ENCODE measurements at regions not wholly inside any gene's neighbourhood (a gene's known extent, or its start where the extent isn't known, plus 50 kb on each side); places are given as distances from the start of the nearest gene placed in this dataset.

DNA sequence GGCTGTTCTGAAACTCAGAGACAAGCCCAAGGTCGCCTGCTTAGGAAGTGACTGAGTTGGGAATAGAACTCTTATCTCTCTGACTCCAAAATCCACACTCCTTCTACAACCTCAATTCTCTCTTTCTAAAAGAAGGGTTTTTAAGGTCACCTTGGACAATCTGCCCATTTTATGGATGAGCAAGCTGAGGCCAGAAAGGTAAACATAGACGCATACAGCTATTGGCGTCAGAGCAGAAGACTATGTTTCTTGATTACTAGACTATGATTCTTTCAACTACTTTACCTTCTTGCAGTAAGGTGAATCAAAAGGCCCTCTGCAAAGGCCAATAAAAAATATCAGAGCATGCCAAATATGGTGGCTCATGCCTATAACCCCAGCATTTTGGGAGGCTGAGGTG, 276.6 kb downstream of the CLIC5 start:
- DNase-seq, result no peak

DNA sequence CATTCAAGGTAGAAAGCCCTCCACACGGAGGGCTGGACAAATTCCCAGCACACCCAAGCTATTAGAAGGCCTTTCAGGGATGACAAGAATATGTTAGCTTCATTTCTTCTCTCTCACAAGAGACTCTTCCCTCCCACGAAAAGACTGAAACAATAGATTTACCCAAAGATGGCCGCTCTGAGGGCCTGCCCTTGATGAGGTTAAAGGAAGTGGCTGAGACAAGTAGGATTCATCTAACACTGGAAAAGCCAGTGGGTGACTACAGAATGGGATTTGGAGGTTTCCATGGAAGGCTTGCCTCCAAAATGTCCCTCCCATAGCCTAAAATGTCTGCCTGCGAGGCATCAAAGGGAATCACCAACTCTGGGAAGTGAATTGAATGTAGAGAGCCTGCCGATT, 277.6 kb downstream of the CLIC5 start:
- no peak for DNase-seq

DNA sequence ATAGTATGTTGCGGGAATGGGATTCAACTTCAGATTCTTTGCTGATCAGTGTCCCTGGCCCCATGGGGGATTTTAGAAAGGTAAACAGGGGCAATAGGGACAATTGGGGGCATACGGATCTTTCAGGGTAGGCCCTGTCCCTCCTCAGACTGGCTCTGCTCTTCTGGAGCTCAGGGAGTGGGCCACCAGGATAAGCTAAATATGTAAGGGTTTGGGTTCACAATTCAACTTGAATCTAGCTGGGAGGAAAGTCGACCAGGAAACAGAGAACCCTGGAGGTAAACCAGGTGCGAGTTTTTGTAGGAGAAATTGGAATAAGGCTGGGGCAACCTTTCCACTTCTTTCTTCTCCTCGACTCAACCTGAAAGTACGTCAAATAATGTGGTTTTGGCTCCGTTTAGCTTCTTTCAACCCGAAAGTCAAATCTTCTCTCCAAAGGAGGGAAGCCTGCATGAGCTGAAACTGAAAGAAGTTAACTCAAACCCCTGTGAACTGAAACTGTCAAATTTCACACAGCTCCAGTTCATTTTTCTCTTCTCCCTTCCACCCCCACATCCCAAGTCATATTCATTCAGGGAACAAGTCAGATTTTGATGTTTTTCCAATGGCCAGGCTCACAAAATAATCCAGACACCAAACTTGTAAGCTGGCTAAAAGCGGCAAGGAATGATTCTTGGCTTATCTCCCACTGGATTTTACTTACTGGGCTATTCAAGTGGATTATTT, 278.2 kb downstream of the CLIC5 start:
- DNase-seq, result no peak

DNA sequence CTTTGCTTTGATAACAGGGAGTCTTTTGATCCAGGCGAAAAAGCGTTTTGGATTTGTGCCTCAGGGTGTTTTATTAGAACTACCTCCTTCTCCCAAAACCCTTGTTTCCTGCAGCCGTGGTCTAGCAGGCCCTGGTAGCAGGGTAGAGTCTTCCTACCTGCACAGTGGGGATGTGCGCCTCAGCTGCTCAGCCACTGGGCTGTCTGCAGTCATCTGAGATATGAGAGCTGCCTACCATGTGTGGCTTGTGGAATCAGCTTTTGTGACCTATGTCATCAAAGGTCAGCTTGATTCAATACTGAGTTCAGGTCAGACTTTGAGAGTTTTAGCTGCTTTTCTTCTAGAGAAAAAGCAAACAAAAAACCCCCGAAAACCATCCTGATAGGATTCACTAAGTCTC, 279.5 kb downstream of the CLIC5 start:
- no peak for DNase-seq

DNA sequence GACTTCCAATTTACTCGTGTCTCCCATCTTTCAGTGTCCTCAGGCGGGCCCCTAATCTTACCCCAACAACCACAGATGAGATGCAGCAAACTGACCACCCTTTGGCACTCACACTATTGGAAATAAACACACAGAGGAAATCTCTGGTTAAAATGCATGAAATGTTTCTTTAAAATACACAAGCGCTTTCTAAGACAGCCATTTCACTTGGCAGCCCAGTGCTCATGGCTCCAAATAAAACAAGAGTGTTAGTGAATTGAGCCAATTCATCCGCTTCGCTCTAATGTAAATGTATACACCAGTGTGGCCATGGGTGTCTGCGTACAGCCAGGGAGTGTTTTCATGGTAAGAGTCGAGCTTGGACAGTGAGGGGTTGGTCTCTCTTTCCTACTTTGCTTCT, 282.9 kb downstream of the CLIC5 start:
- DNase-seq, result no peak

DNA sequence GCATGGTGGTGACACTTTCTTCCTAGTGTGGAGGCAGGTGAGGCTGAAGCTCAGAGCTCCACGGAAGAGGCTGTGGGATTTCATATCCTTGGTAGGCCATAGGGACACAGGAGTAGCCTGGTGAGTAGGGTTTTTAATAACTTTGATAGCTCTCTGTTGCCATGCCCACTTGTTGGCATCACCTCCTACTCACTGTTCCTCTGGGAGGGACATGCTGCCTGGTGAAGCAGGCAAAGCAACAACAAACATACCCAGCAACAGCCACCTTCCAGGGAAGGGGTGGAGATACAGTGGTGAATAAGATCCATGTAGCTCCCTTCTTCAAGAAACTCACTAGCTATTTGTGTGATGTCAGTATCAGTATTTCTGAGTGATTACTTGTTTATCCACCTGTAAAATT, 285.4 kb downstream of the CLIC5 start:
- DNase-seq, result no peak

DNA sequence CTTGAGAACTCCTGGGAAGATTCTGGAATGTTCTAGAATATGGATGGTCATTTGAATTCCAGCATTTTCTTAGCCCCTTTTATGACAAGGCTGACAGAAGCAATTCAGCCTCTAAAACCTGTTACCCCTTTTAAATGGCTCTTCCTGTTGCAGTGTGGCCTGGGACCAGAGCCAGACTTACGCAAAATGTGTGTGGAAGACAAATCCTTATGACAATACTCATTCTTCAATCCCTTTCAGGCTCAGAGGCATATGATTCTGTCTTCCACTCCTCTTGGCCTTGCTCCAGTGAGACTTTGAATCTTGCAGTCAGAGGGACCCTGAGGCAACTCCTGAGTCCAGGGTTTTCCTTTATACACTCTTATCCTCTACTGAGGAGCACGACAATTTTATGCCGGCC, 287.0 kb downstream of the CLIC5 start:
- DNase-seq, result no peak

DNA sequence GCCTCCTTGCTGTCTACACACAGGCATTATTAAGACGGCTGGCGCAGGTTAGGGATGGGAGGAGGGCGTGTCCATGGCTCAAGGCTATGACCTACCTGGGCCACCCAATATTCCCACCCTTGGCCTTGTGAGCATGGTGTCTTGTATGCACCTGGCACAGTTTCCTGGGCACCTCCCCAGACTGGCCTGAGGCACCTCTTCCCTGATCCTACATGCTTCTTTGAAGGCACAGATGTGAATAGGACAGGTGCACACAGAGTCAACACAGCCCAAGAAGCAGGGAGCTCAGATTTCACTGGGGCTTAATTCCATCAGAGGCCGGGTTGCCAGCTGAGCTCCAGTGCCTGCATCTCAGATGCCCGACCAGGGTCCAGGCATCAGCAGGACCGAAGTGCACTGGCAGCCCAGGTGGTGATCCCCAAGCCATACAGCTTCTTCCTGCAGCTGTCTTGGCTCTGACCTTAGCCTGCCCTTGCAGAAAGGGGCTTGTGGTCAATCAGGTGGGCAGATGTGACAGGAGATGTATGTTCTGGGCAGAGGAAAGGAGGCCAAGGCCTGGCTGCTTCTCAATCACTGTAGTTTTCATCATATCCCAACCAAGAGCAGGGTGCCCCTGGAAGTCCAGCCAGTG, 287.7 kb downstream of the CLIC5 start:
- DNase-seq, result no peak

DNA sequence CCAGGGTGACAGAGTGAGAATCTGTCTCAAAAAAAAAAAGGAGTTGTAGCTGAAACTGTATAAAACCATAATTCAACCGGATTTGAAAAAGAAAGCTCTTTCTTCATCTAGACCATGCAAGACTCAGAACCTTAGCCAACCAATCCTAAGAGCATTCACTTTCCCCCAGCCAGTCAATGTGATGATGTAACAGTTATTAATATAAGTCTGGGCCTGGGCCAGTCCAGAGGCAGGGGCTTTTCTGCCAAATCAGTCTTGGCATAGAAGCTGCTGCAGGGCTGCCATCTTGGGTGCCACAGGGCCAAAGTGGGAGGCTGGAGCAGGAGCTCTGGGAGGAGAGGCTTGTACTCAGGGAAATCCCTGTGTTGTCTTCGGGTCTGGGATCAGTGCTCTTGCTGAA, 288.4 kb downstream of the CLIC5 start:
- no peak for DNase-seq

DNA sequence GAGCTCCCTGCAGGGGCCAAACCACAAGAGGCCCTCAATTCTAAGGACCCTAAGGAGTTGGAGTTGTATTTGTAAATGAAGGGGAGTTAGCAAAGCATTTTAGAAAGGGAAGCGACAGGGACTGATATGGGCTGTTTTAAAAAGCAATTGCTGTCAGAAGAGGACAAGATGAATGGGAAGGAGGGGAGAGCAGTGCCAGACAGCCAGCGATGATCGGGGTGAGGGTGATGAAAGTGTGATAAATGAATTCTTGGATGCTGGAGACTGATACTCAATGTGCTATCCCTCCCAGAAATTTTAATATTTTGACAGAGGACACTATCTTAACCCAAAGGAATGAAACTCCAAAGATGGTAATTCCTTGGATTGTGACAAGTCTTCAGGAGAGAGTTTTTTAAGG, 289.2 kb downstream of the CLIC5 start:
- DNase-seq, result no peak

DNA sequence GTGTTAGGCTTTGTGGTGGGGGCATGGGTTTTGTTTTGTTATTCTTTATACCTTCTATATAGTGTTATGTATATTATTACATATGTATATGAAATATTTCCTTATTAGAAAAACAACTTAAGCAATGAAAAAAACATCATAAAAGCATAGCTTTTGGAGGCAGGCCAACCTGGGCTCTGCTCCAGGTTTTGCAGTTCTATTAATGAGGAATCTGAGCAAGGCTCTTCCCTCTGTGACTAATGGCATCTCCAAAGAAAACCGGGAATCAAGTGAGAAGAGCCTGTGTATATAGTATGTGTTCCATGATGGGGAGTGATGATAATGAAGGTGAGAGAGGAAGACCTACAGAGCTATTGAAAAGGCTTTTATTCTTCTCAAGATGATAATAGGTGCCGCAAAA, 291.1 kb downstream of the CLIC5 start:
- DNase-seq, result no peak

DNA sequence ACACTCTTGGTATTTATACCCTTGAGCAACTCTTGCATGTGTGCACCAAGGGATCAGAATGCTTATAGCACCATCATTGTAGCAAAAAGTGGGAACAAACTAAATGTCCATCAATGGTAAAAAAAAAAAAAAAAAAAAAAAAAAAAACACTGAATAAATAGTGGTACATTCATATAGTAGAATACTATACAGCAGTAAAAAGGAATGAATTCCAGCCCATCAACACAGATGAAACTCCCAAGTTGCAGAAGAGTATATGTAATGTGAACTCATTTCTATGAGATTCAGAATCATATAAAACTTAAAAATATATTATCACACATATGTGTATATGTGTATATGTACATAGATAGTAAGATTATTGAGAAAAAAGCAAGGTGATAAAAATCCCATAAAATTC, 291.6 kb downstream of the CLIC5 start:
- DNase-seq, result no peak

DNA sequence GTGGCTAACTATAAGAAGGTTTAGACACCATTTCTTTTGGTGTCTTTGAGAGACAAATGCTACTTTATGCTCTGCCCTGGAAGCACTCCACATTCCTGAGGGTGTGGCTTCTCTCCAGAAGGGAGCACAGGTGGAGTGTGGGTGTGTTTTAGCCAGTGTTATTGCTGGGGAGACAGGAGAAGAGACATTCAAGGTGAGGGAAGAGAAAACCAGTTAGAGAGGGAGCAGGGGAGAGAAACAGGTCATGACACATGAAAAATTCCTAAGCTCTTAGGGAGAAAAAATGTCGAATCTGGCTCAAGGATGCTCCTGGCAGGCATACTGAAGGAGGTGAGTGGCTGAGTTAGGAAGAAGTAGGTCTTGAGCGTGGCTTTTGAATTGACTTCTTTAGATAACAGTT, 292.8 kb downstream of the CLIC5 start:
- no peak for DNase-seq

DNA sequence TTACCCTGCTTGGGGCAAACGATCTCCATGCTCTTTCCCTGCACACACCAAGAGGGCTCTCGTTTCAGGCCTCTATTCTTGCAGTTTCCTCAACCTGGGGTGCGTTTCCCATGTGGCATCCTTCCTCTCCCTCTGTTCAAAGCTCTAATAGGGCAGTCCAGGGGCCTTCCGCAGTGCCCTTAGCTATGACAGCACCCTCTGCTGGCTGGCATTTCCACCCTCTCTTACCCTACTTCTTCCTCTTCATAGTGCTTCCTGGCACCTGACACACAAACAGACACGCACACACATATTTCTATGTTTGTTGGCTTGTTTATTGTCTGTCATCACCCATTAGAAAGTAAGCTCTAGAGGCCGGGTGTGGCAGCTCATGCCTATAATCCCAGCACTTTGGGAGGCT, 294.0 kb downstream of the CLIC5 start:
- DNase-seq, result no peak

DNA sequence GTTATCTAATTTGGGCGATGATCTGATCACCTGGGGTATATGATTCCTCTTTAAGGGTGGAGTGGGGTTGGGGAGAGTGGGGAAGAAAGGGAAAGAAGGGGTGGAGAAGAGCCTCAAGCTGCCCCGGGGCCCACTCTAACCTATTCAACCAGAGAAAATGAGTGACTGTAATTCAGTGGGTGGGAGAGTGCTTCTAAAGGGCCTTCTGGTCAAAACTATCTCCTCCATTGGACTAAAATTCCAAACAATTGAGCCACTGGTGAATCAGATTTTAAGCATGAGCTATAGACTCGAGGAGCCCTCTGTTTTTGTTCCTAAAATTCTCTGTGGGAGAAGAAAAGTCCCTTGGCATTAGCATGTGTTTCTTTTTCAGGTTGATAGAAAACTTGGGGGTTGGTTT, 296.8 kb downstream of the CLIC5 start:
- no peak for DNase-seq

DNA sequence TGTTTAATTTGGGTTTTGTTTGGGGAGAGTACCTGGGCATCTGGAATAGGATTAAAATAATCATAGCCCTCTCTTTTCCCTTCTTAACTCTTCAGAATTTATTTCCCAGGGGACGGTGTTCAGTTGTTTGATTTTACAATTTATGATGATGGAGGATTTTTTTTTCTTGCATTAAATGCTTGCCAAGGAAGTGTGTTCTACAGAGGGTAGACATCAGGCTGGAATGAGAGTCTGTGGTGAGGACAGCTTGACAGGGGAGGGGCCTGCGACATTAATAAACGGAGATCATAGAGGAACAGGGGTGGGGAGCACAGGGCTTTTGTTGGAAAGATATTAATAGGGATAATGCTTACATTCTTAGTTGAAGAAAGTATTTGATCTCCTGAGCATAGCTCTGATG, 297.5 kb downstream of the CLIC5 start:
- no peak for DNase-seq

DNA sequence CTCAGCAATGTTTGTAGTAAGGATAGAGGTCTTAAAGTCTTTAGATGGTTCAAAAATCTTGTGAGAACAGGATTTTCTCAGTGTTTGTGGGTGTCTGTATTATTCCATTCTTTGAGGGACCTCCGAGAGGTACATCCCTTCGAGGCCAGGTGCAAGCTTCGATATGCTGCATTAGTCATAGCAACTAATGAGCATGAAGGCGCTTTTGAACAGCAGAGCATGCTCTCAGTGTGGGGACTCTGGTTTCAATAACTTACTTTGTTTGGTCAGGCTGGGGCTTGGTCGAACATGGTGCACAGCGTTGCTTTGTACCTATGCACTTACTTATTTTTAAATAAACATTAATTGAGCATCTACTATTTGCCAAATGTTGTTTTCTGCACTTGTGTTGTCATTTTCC, 297.9 kb downstream of the CLIC5 start:
- no peak for DNase-seq

DNA sequence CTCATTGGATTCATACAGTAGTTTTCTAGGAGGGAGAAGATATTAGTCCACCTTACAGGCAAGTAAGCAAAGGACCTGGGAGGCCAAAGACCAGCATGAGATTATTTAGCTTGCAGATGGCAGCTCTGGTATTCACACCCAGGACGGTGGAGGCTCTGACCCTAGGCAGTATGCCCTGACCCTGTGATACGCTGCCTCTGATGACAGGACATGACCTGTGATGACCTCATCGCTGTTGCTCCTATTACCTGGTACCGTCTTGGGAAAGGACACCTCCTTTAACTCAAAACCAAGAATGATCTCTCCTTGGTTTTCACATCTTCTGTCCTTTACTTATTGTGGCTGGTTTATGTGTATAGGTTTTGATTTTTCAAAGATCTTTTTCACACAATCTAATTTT, 298.6 kb downstream of the CLIC5 start:
- DNase-seq, result no peak

DNA sequence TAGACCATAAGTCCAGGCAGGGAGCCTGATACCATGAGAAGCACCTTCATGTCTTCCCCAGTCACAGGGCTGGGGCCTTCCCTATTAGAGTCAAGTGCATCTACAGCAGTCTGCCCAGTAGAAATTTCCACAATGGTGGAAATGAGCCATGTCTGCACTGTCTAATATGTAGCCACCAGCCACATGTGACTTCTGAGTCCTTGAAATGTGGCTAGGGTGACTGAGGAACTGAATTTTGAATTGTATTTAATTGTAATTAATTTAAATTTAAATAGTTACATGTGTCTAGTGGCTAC, 300.2 kb downstream of the CLIC5 start:
- DNase-seq, result no peak

DNA sequence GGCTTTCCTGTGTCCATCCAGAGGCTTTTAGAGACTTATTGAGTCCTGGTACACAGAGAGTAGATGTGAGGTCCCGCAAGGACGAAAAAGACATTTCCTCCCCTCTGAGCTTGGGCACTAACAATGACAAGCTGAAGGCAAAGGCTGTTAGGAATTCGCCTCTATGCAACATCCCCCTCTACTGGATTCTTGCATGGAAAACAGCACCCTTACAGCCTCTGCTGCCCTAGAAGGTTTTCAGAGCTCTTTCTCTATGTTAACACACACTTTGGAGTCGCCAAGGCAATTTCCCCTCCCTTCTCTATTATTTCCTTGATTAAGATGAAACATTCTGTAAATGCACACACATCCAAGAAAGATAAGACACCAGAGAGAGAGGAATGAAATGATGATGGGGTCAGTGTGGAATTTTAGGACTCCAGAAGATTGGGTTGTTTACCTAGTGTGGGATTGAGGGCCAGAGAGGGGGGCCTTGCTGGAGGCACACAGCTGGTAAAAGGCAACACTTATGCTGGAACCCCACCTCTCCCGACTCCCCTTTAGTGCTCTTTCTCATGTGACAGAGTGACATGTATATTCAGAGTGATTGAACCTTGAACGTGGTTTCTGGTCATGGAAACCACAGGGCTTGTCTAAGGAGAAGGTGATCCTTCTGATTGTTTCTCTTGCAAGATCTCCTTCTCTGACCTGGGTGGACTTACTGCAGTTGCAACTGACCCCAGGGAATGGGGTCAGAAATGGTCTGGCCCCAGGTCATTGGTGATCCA, 300.7 kb downstream of the CLIC5 start:
- DNase-seq, result peak; percentile 70

DNA sequence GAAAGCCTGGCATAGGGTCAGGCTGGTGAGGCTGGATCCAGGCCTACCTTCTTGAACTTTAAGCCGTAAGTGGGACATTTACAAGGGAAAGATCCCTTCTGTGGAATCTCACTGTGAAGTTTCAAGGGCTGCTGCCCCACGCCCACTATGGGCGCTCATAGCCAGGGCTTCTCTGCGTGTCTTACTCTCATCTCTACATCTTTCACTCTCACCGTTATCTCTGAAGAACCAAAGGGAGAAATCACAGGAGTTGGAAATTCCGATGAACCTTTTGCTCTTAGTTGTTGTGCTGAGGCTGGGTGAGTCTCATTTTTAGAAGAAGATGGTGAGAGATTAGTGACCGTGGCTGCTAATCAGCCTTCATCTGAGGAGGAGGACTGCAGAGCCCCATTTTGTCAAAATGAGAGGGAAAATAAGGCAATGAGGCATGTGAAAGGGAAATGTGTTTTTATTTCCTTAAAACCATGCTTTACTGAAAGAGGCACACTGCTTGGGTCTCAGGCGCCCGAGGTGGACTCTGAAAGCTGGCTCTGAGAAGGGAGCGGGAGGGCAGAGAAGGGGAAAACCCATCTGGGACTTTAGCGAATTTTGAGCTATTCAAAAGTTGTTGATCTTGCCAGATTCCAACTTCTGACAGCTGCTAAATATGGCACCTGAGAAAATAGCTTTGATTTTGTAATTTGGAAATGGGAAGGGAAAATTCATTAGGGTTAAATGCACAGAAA, 301.5 kb downstream of the CLIC5 start:
- no peak for DNase-seq

All from retina (tissue), 1 donor.